Upper lobe of right lung (tissue), 1 donor: ENCODE measurements at regions not wholly inside any gene's neighbourhood (a gene's known extent, or its start where the extent isn't known, plus 50 kb on each side); places are given as distances from the start of the nearest gene placed in this dataset.

Experiments
- ATAC-seq: fragments of 200-7000 bp; cut with Tn5 transposase; one replicate; pipeline ENCODE4 v1.9.1; 2020; ENCODE audit warnings: mild to moderate bottlenecking, moderate library complexity
- DNase-seq: peaks from one replicate; pipeline ENCODE4 v3.0.0-alpha.2; 2020
- H3K27ac ChIP-seq: fragments of 200-600 bp; one replicate; pipeline ENCODE4 v1.8.0; 2022
- H3K27me3 ChIP-seq: fragments of 200-600 bp; one replicate; pipeline ENCODE4 v1.8.0; 2022; ENCODE audit warnings: mild to moderate bottlenecking
- H3K36me3 ChIP-seq: fragments of 200-600 bp; one replicate; pipeline ENCODE4 v1.8.0; 2022
- H3K4me1 ChIP-seq: fragments of 200-600 bp; one replicate; pipeline ENCODE4 v1.8.0; 2022
- H3K4me3 ChIP-seq: fragments of 200-600 bp; one replicate; pipeline ENCODE4 v1.8.0; 2022; ENCODE audit warnings: mild to moderate bottlenecking
- H3K9me3 ChIP-seq: fragments of 200-600 bp; one replicate; pipeline ENCODE4 v1.8.0; 2022
- CTCF ChIP-seq: fragments of 200-600 bp; IDR thresholded peaks from one replicate; pipeline ENCODE4 v1.8.0; 2022; ENCODE audit warnings: antibody characterized with exemption
- intact Hi-C: fragments of 100-400 bp; cut with DNase I; formaldehyde crosslinking; loops from one replicate; pipeline ENCODE4 v1.11.0; 2022
- donor health status: DM: no; HTN: yes; CAD: no; lungs with severe emphysema.

GRCh38 chr20:48282591-48283228, 497.4 kb upstream of the SULF2 start:
- no peaks in the 10 kb centered on the region for H3K36me3 ChIP-seq
- no peak overlapping the region for H3K27ac ChIP-seq
- no peaks in the 10 kb centered on the region for H3K27me3 ChIP-seq
- peaks cover 19% of the 10 kb centered on the region for H3K4me1 ChIP-seq
- H3K4me3 ChIP-seq: no peak overlapping the region
- DNase-seq (no peak), ATAC-seq (no peak)
- H3K9me3 ChIP-seq: no peaks in the 10 kb centered on the region
- TF ChIP-seq CTCF: no peak
- intact Hi-C loops: no loop called here

GRCh38 chr20:48281501-48281900, 496.2 kb upstream of the SULF2 start:
- no peak overlapping the region for H3K4me3 ChIP-seq
- intact Hi-C loops: no loop called here
- H3K4me1 ChIP-seq: peaks cover 7% of the 10 kb centered on the region
- no peak for TF ChIP-seq CTCF
- no peak overlapping the region for H3K27ac ChIP-seq
- H3K36me3 ChIP-seq: no peaks in the 10 kb centered on the region
- no peaks in the 10 kb centered on the region for H3K9me3 ChIP-seq
- H3K27me3 ChIP-seq: no peaks in the 10 kb centered on the region
- DNase-seq (no peak), ATAC-seq (no peak)

GRCh38 chr20:48278961-48279481, 493.7 kb upstream of the SULF2 start:
- no peak for TF ChIP-seq CTCF

GRCh38 chr20:48277266-48277665, 492.0 kb upstream of the SULF2 start:
- DNase-seq (no peak), ATAC-seq (no peak)
- H3K4me1 ChIP-seq: no peaks in the 10 kb centered on the region
- H3K27ac ChIP-seq: no peak overlapping the region
- no peak overlapping the region for H3K4me3 ChIP-seq
- intact Hi-C loops: no loop called here
- no peaks in the 10 kb centered on the region for H3K9me3 ChIP-seq
- H3K27me3 ChIP-seq: no peaks in the 10 kb centered on the region
- no peak for TF ChIP-seq CTCF
- no peaks in the 10 kb centered on the region for H3K36me3 ChIP-seq

More at GRCh38 chr20:48278961-48279481, 493.7 kb upstream of the SULF2 start:
- Histone ChIP-seq H3K4me3 (no peak overlapping the region), H3K4me1 (peaks cover 2% of the 10 kb centered on the region), H3K27me3 (no peaks in the 10 kb centered on the region), H3K36me3 (no peaks in the 10 kb centered on the region), H3K9me3 (no peaks in the 10 kb centered on the region), H3K27ac (no peak overlapping the region)
- ATAC-seq: no peak
- no peak for DNase-seq
- intact Hi-C loops: no loop called here

- no peak for DNase-seq
- TF ChIP-seq CTCF: no peak
- Histone ChIP-seq H3K9me3 (no peaks in the 10 kb centered on the region), H3K4me1 (no peaks in the 10 kb centered on the region), H3K27me3 (no peaks in the 10 kb centered on the region), H3K4me3 (no peak overlapping the region), H3K36me3 (no peaks in the 10 kb centered on the region), H3K27ac (no peak overlapping the region)
- intact Hi-C loops: no loop called here
- no peak for ATAC-seq
Observed at GRCh38 chr20:48276021-48276342, 490.7 kb upstream of the SULF2 start.
